Pancreas (tissue), 10 donors: ENCODE measurements at regions not wholly inside any gene's neighbourhood (a gene's known extent, or its start where the extent isn't known, plus 50 kb on each side); places are given as distances from the start of the nearest gene placed in this dataset.

Experiments
- ATAC-seq, 4 donors: fragments of 200-7000 bp; cut with Tn5 transposase; one replicate each; pipeline versions ENCODE4 v1.8.0 to v1.9.1; 2020; ENCODE audit warnings: mild to moderate bottlenecking in 4 of 4, moderate library complexity in 4 of 4
- DNase-seq, 6 donors: peaks; one replicate each; pipeline ENCODE4 v3.0.0-alpha.2; 2020
- FAIRE-seq: peaks from 2 replicates; lab custom pipeline; 2012; peaks lifted over from hg19 to GRCh38; lab: Jason Lieb, UNC
- H3K27ac ChIP-seq, 4 donors: fragments of 200-600 bp; sonication (generic); 1 replicate in 3 of 4; 2 replicates in 1 of 4; pipeline versions ENCODE4 v1.5.0 to v1.8.0; 2020
- H3K27me3 ChIP-seq, 4 donors: fragments of 200-600 bp; one replicate each; pipeline ENCODE4 v1.8.0; 2021
- H3K36me3 ChIP-seq, 3 donors: fragments of 200-600 bp; sonication (generic) in 1 of 3; one replicate each; pipeline versions ENCODE4 v1.5.0 to v1.8.0; 2020 to 2021
- H3K4me1 ChIP-seq, 3 donors: fragments of 200-600 bp; one replicate each; pipeline ENCODE4 v1.8.0; 2021
- H3K4me3 ChIP-seq, 4 donors: fragments of 200-600 bp; sonication (generic) in 2 of 4; one replicate each; pipeline versions ENCODE4 v1.5.0 to v1.8.0; 2020 to 2021
- H3K9me3 ChIP-seq, 4 donors: fragments of 200-600 bp; one replicate each; pipeline ENCODE4 v1.8.0; 2021
- WGBS, 2 donors: extraction: QIAGEN DNeasy Blood & Tissue Kit; methylation state at CpG; one replicate each; pipeline ENCODE4 v1.1.7; 2013; 5-methylcytosine and 5-hydroxymethylcytosine counted together
- intact Hi-C, 3 donors: fragments of 100-400 bp; cut with DNase I; formaldehyde crosslinking; loops; one replicate each; pipeline versions ENCODE4 v1.11.1 to v1.14.2; 2022
- TF ChIP-seq, protein P1 (sequence below), 4 donors: fragments of 200-600 bp; sonication (generic) in 3 of 4; IDR thresholded peaks; one replicate each; pipeline versions ENCODE4 v1.5.0 to v1.8.0; 2021; ENCODE audit warnings: antibody characterized with exemption in 4 of 4
- donor health status: healthy with polysubstance abuse.
- donor health status: DM: no; HTN: no; CAD: no; lungs with moderate emphysema.
- donor health status: DM: no; HTN: no; CAD: no.
- donor health status: control.
- donor health status: control.
- donor health status: Bipolar disorder and iron deficiency.
- donor health status: DM: yes; HTN: yes; CAD: no.
- donor health status: DM: no; HTN: no; CAD: no.
- donor health status: DM: no; HTN: no; CAD: no.
- donor health status: DM: yes; HTN: yes; CAD: no.

DNA sequence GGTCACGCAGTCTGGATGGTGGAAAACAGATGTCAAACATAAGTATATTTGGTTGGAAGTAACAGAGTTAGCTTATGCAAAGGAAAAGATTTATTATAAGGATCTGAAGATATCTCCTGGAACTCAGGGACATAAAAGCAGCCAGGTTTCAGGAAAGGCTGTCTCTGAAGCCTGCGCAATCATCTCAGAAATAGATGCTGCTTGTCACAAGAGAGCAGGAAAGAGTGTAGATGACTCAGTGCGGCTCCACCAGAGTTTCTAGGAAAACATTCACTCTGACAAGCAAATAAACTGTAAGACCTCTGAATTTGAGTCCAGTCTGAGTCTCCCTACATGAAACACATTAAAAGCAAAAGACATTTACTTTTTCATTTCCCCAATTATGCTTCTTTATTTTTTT lies 220.4 kb upstream of the HTR2A start:
- no peaks in the 10 kb centered on the region for H3K9me3 ChIP-seq
- no peak for DNase-seq
- no peak overlapping the region for H3K27ac ChIP-seq
- no peak for FAIRE-seq
- H3K4me1 ChIP-seq, result no peaks in the 10 kb centered on the region
- intact Hi-C loops, result no loop called here
- no peak overlapping the region for H3K4me3 ChIP-seq
- no peaks in the 10 kb centered on the region for H3K36me3 ChIP-seq
- no peaks in the 10 kb centered on the region for H3K27me3 ChIP-seq
- TF ChIP-seq, protein P1, sequence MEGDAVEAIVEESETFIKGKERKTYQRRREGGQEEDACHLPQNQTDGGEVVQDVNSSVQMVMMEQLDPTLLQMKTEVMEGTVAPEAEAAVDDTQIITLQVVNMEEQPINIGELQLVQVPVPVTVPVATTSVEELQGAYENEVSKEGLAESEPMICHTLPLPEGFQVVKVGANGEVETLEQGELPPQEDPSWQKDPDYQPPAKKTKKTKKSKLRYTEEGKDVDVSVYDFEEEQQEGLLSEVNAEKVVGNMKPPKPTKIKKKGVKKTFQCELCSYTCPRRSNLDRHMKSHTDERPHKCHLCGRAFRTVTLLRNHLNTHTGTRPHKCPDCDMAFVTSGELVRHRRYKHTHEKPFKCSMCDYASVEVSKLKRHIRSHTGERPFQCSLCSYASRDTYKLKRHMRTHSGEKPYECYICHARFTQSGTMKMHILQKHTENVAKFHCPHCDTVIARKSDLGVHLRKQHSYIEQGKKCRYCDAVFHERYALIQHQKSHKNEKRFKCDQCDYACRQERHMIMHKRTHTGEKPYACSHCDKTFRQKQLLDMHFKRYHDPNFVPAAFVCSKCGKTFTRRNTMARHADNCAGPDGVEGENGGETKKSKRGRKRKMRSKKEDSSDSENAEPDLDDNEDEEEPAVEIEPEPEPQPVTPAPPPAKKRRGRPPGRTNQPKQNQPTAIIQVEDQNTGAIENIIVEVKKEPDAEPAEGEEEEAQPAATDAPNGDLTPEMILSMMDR (IDR thresholded peaks at IDR 0.05), result no peak
- ATAC-seq, result no peak
- 79 to 81% methylated on average over 3 of the region's 3 CpGs for WGBS, 2 donors

DNA sequence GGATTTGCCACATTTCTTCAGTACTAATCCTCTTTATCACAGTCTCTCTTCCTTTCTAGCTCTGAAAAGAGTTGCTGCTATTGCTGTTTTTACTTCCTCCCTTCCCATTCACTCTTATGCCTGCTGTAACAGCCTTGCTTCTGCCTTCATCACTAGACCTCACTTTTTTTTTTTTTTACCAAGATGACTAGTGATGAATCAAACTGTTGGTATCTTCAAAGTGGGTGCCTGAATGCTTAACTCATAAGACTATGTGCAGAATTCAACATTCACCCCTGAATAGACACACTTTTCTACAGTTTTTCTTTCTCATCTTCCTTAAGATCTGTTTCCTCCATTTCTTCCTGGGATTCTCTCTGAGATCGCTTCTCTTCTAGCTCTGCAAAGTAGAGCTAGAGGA lies 217.2 kb upstream of the HTR2A start:
- Histone ChIP-seq H3K4me3 (no peak overlapping the region), H3K4me1 (no peaks in the 10 kb centered on the region), H3K27me3 (no peaks in the 10 kb centered on the region), H3K9me3 (no peaks in the 10 kb centered on the region), H3K36me3 (no peaks in the 10 kb centered on the region), H3K27ac (no peak overlapping the region)
- DNase-seq (no peak), ATAC-seq (no peak), FAIRE-seq (no peak)
- TF ChIP-seq, protein P1 (IDR thresholded peaks at IDR 0.05), result no peak
- intact Hi-C loops, result no loop called here
- WGBS, 2 donors, result 80 to 91% methylated on average over 1 of the region's 1 CpG

GRCh38 chr13:47112903-47113299 lies 216.0 kb upstream of the HTR2A start:
- WGBS, 2 donors, result 43 to 45% methylated on average over 1 of the region's 1 CpG
- no peaks in the 10 kb centered on the region for H3K9me3 ChIP-seq
- no peak for ATAC-seq
- no peak for FAIRE-seq
- H3K27ac ChIP-seq, result no peak overlapping the region
- H3K4me3 ChIP-seq, result no peak overlapping the region
- no peak for DNase-seq
- no peaks in the 10 kb centered on the region for H3K27me3 ChIP-seq
- no peaks in the 10 kb centered on the region for H3K36me3 ChIP-seq
- H3K4me1 ChIP-seq, result no peaks in the 10 kb centered on the region
- TF ChIP-seq, protein P1 (IDR thresholded peaks at IDR 0.05), result no peak
- intact Hi-C loops, result no loop called here

DNA sequence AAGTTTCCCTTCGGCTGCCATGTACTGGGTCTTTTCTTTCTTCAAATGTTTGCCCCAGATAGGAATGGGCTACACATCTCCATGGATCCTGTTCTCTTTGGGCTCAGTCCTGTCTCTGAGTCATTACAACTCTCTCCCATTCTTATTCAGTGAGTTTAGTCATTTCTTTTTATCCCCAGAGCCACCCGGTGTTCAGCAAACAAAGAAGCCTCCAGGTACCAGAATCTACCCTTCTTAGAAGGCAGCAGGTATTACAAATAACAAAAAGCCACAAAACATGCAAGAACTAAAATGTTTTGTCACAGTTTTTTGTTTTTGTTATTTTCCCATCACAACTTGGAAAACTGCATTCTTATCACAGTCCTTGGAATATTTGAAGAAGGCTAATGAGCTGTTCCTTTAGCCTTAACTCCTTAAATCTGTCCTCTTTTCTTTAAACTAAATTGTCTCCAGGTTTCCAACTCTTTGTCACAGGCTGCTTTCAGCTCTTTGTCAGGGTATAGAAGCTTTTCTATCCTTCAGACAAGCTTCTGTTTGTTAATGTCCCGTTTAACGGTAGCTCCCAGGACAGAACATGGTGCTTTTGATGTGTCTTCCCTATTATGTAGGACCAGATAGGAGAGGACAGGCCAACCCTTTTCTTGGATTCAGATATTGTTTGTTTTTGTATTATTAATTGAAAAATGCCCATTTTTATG lies 215.5 kb upstream of the HTR2A start:
- FAIRE-seq (no peak), DNase-seq (no peak), ATAC-seq (no peak)
- H3K27ac ChIP-seq, result no peak overlapping the region
- intact Hi-C loops, result no loop called here
- H3K27me3 ChIP-seq, result no peaks in the 10 kb centered on the region
- H3K4me3 ChIP-seq, result no peak overlapping the region
- H3K4me1 ChIP-seq, result no peaks in the 10 kb centered on the region
- TF ChIP-seq, protein P1 (IDR thresholded peaks at IDR 0.05), result no peak
- 76 to 78% methylated on average over 4 of the region's 4 CpGs for WGBS, 2 donors
- no peaks in the 10 kb centered on the region for H3K36me3 ChIP-seq
- H3K9me3 ChIP-seq, result no peaks in the 10 kb centered on the region

DNA sequence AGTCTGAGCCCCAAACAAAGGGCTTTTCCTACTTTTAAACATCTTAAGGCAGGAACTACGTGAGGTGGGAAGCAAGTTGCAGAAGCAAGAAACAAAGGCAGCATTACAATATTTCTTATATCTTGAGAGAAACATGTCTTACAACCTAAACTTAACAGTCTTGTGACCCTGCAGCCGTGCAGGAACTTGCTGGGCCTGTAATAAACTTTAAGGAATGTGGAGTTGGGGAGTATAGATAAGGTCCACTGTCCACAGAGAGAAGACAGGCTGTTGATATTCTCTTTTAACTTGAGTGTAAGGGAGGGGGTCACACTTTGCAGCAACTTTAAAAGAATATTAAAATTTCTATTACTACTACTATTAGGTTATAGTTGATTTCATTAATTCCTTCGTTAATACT lies 214.6 kb upstream of the HTR2A start:
- Histone ChIP-seq H3K4me1 (no peaks in the 10 kb centered on the region), H3K4me3 (no peak overlapping the region), H3K36me3 (no peaks in the 10 kb centered on the region), H3K27me3 (no peaks in the 10 kb centered on the region), H3K9me3 (no peaks in the 10 kb centered on the region), H3K27ac (no peak overlapping the region)
- FAIRE-seq (no peak), DNase-seq (no peak), ATAC-seq (no peak)
- intact Hi-C loops, result no loop called here
- WGBS, 2 donors, result 72 to 77% methylated on average over 3 of the region's 3 CpGs
- TF ChIP-seq, protein P1 (IDR thresholded peaks at IDR 0.05), result no peak
